Fibroblast of skin of left biceps (primary cell): ENCODE measurements at regions not wholly inside any gene's neighbourhood (a gene's known extent, or its start where the extent isn't known, plus 50 kb on each side); places are given as distances from the start of the nearest gene placed in this dataset.
A peak's percentile ranks its signal among the peaks of the same experiment; 100 is the strongest.

Experiments used
- DNase-seq, 2 experiments: peaks; one replicate each; pipeline ENCODE4 v3.0.0-alpha.2; 2013; ENCODE audit warnings: low read depth in 2 of 2

DNA sequence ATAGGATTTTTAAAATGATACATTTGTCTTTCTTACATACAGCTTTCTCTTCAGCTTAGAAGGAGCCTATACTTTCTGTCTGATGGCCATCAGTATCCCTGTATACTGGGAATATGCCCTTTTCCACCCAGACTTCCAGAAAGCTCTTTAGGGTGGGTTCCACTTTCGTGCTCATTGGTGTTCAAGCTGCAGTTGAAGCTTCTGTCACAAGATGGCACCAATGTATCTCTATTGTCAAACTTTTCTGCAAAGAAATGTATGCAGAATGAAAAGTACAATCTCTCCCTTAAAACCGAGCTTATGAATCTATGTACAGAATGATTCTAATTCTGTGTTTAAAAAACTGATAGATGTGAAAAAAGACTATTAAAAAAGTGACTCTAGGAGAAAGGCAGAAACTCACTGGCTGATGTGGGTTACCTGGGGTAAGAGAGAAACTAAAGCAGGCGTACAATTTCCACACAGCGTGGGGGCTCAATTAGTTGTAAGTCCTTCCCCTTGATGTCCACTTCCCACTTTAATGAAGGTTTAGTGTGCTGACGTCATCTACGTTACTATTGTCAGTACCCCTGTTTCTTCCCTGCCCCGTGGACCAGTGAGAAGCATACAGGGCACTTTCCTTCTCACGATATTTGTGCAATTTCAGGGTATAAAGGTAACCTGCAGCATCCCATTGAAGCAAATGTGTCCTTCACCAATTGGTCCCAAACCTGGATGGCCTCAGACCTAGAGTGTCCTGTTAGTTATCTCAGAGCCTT lies 57.3 kb upstream of the TCEAL2 start:
- DNase-seq, result no peak

DNA sequence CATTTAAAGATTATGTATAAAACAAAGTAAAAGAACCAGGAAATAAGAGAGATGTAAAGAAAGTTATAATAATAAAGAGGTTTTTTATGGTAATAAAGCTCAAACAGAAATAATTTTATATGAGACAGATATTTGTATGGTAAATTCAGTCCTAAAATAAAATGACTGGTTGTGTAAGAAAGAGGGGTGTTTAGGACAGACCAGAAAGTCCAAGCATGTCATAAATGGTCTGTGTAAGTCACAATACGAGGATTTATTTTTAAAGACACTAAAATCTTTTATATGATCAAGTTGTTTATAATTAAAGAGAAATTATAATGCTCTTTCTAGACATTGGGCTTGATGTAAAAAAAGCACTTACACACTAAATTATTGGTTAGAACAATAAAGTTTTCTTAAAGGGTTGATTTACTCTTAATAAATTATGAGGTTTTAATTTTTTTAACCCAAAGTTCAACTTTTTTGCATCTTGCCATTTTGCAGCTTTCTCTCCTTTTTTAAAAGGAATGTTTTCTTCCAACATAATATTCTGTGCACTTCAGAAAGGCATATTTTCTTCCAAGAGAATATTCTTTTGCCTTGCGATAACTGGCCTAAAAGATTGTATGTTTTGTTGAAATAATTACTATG lies 61.9 kb upstream of the TCEAL2 start:
- no peak for DNase-seq

DNA sequence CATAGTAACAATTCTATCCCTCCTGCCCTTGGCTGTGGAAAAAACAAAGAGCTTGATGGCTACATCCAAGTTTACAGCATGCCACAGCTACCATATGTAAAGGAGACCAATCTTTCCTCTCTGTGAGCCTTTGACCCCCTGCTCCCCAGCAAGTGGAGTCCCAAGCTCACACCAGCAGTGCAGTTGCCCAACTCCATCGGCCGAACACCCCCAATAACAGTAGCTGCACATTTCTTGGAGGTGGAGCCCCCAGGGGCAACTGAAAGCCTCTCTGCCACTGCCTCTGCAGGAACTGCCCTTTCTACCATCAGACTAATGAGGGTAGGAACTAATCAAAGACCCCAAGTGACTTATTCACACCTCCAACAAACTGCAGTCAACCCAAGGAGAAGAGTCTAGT lies 81.0 kb upstream of the TCEAL2 start:
- DNase-seq, result no peak

DNA sequence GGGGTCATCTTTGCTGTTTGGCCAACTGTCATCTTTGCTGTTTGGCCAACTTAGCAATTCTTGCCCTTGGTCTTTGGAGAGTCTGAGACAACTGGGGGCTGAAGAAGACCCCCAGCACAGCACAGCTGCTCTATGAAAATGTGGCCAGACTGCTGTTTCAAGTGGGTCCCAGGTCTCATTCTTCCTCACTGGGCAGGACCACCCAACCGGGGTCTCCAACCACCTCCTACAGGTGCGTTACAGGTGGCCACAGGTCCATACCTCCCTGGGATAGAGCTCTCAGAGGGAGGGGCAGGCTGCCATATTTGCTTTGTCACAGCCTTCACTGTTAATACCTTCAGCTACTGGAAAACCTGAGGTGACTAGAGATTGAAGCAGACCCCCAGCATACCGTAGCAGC lies 82.1 kb upstream of the TCEAL2 start:
- no peak for DNase-seq

DNA sequence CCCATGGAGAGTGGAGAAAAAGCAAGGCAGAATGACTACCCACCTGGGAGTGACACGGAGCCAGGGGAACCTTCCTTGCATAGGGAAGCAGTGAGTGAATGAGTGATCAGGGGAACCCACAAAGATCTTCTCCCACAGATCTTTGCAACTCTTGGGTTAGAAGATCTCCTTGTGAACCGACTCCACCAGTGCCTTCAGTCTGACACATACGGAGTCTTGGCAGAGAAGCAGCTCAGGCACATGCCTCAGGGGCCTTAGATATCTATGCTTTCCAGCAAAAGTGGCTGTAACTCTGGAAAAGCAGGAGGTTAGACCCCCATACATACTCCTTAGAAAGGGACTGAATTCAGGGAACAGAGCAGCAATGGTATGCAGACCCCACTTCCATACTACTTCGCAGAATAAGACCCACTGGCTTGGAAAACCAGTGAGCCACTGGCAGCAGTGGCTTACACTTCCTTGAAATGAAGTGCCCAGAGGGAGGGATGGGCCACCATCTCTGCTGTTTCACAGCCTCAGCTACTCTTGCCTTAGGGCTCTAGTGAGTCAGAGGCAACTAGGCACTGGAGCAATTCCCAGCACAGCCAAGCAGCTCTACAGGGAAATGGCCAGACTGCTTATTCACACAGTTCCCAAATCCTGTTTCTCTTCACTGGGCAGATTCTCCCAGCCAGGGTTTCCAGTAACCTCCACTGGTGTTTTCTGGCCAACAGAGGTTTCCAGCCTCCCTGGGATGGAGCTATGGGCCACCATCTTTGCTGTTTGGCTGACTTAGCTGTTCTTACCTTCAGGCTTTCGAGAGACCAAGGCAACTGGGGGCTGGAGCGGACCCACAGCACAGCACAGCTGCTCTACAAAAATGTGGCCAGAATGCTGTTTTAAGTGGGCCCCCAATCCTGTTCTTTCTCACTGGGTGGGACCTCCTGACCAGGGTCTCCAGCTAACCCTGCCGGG lies 82.8 kb upstream of the TCEAL2 start:
- DNase-seq, result no peak

DNA sequence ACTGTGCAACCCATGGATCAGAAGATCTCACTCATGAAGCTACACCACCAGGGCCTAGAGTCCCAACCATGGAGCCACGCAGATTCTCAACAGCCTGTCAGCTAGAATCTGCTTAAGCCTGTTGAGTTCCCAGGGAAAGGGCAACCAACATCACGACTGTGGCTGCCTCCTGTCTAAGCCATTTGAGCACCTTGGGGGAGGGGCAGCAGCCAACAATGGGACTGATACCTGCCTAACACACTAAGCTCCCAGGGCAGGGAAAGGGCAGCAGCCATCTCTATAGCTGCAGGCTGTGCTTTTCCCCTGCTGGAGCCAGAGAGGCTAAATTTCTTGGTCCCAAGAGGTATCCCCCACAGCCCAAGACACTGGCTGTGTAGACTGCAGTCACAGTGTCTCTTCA lies 96.5 kb upstream of the TCEAL2 start:
- no peak for DNase-seq

DNA sequence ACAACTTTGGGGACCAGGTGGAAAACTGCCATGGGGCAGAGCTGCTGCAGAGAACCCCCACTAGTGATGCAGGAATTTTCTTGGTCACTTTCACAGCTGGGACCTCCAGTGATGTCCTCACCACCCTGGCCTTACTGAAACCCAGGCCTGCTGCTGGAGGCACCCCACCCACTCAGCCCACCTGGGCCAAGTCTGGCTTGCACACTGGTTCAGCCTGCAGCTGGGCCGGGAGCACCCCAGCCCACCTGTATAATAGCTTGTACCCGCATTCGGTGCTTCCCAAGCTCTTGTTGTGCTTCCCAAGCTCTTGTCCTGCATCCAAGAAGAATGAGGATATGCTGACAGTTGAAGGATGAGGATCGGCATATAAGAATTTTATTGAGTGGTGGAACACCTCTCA lies 86.4 kb upstream of the ZMAT1 start:
- no peak for DNase-seq

DNA sequence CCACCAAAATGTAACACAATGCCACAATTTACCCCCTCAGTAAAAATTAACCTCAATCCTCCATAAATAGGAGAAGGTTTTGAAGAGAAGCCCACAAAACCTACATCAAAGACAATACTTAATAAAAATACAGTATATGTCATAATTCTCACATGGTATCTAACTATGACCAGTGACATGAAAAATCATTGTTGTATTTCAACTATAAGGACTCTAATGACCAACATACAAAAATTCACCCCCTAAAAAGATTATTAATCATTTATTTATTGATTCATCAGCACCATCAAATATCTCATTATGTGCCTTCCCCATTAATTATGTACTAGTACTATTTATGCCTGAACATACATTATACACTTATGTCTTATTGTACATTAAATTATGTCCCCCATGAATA lies 77.1 kb upstream of the ZMAT1 start:
- DNase-seq, result no peak

DNA sequence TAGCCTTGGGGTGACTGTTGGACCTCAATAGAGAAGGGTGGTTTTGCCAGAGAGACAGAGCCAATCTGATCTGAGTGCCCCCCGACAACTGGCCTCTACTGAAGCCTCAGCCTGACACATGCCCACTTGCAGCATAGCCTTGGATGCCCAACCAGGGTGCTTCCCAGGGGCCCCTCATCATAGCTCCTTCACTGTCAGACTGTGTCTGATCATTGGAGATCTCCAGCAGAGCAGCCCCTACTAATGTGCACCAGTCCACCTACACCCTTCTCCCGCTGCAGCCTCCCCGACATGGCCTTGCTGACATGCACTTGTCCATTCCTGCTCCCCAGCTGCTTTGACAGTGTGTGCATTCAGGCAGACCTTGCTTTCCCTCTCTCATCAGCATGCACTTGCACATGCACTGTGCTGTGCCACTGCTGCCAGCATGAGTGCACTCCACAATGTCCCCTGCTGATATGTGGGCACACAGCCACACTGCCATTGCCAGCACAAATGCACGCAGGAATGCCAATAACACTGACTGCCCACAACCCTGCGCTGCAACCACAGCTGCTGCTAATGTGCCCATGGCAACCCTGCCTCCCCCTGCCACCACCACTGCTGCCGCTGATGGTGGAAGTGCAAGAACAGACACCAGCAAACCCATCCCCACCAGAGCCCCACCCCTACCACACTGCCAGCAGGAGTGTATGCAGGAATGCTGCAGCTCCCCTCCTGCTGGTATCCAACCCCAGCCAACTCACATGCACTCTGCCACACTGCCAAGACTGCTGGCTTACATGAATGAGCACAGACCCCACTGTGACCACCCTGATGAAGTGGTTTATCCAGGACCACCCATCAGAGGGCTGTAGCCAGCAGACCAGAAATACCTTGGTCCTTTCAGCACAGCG lies 68.1 kb upstream of the ZMAT1 start:
- DNase-seq, result no peak

DNA sequence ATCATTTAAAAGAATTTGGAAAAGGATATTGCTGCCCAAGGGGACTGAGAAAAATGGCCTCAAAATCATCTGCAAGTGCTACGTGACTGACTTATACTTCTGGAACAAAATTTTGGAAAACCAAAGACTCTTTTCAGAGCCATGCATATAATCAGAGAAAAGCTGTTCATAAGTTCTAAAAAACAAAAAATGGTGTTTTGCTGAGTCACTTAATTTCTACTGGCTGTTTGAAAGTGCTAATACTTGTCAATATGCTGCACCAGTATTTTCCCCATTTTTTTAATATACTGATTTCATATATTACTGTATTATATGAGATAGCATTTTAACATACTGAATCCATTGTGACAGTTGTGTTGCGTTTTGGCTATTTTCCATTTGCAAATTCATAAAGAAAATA lies 61.5 kb upstream of the ZMAT1 start:
- DNase-seq, result no peak

DNA sequence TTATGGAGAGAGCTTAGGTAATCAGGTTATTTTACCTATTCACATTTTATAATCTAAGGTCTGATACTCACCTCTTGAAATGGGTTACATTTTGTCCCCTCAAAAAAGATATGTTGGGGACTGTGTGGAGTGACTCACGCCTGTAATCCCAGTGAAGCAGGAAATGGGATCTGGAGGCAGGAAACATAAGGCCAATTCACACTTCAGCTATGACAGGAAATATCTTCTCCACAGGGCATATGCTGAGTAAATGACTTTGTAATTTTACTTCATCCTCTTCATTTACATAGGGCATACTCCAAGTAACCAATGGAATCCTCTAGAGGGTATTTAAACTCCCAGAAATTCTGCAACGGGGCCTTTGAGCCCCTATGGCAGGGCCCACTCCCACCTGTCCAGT lies 54.8 kb upstream of the ZMAT1 start:
- peak in 1 of 2 experiments; percentile 0 for DNase-seq
